Panc1 (cell line): ENCODE measurements at regions not wholly inside any gene's neighbourhood (a gene's known extent, or its start where the extent isn't known, plus 50 kb on each side); places are given as distances from the start of the nearest gene placed in this dataset.

Experiments
- ATAC-seq: fragments of 200-7000 bp; cut with Tn5 transposase; 2 replicates; pipeline ENCODE4 v1.9.1; 2020; ENCODE audit warnings: mild to moderate bottlenecking, moderate library complexity
- BruUV-seq: library from RNA; stranded (reverse); fragments of 400-500 nt; replicated peaks from 2 replicates; lab custom pipeline; 2021; lab: Mats Ljungman, UMichigan
- CTCF ChIA-PET: fragments of 300-600 bp; sonication (Branson Sonifier 250); formaldehyde crosslinking; loops from one replicate; lab custom pipeline; 2022; ENCODE audit warnings: antibody characterized with exemption; lab: Charles Lee
- POLR2A ChIA-PET: fragments of 300-600 bp; sonication (Branson Sonifier 250); formaldehyde crosslinking; loops from one replicate; lab custom pipeline; 2022; ENCODE audit warnings: antibody characterized with exemption; lab: Charles Lee
- DNase-seq: peaks from one replicate; pipeline ENCODE4 v3.0.0-alpha.2; 2010; ENCODE audit warnings: low read depth, low spot score
- H3K27ac ChIP-seq: 2 replicates; pipeline ENCODE4 v1.5.1; 2011; ENCODE audit warnings: mild to moderate bottlenecking, low read length, inconsistent platforms
- H3K27me3 ChIP-seq: fragments of 200-500 bp; sonication (Bioruptor generic); 2 replicates; pipeline ENCODE4 v1.6.0; 2014; ENCODE audit warnings: low read length, inconsistent platforms; ENCODE audit not compliant: control insufficient read depth, insufficient read depth
- H3K36me3 ChIP-seq: fragments of 200-500 bp; sonication (Bioruptor generic); 2 replicates; pipeline ENCODE4 v1.5.1; 2014; ENCODE audit warnings: inconsistent platforms, mild to moderate bottlenecking, low read length, moderate library complexity; ENCODE audit not compliant: control insufficient read depth, insufficient read depth
- H3K4me1 ChIP-seq: 2 replicates; pipeline ENCODE4 v1.5.1; 2011; ENCODE audit warnings: inconsistent platforms, mild to moderate bottlenecking, low read length, moderate library complexity; ENCODE audit not compliant: control insufficient read depth, insufficient read depth
- H3K4me3 ChIP-seq, 2 experiments: 2 replicates each; pipeline ENCODE4 v1.5.1; 2011 to 2012; ENCODE audit warnings: low read depth in 2 of 2, low read length in 2 of 2, mild to moderate bottlenecking in 2 of 2, inconsistent platforms in 1 of 2, moderate library complexity in 1 of 2
- H3K9me3 ChIP-seq: fragments of 200-500 bp; sonication (Bioruptor generic); 2 replicates; pipeline ENCODE4 v1.5.1; 2014; ENCODE audit warnings: low read depth, mild to moderate bottlenecking, inconsistent platforms, low read length, moderate library complexity; ENCODE audit not compliant: control insufficient read depth, insufficient read depth
- CTCF ChIP-seq: fragments of 450-650 bp; IDR thresholded peaks from 2 replicates; pipeline ENCODE4 v1.5.1; 2017; ENCODE audit warnings: mild to moderate bottlenecking
- POLR2AphosphoS5 ChIP-seq: IDR thresholded peaks from 2 replicates; pipeline ENCODE4 v1.6.1; 2012; ENCODE audit warnings: mild to moderate bottlenecking, low read depth, low read length, moderate library complexity
- REST ChIP-seq, 2 experiments: IDR thresholded peaks; 2 replicates each; pipeline ENCODE4 v1.6.1; 2011 to 2012; ENCODE audit warnings: low read depth in 2 of 2, control low read depth in 1 of 2, low read length in 1 of 2, mild to moderate bottlenecking in 1 of 2, moderate library complexity in 1 of 2; ENCODE audit not compliant: insufficient read depth in 1 of 2
- SIN3A ChIP-seq: IDR thresholded peaks from 2 replicates; pipeline ENCODE4 v1.6.1; 2012; ENCODE audit warnings: low read depth, mild to moderate bottlenecking, low read length, moderate library complexity, borderline replicate concordance; ENCODE audit not compliant: insufficient read depth
- TCF7L2 ChIP-seq: IDR thresholded peaks from 2 replicates; pipeline ENCODE4 v1.6.1; 2011; ENCODE audit warnings: mild to moderate bottlenecking, low read depth, low read length, inconsistent platforms
- in situ Hi-C: cut with HindIII; loops from 2 replicates; pipeline ENCODE4 v1.10.0; 2016; ENCODE audit warnings: low sequenced_read_pairs, low pct_unique_long_range_greater_than_20kb
- intact Hi-C: fragments of 100-400 bp; cut with micrococcal nuclease; formaldehyde crosslinking; loops from one replicate; pipeline ENCODE4 v1.10.0; 2022; ENCODE audit not compliant: unreplicated experiment

- H3K36me3 ChIP-seq, result no peaks in the 10 kb centered on the region
- intact Hi-C loops, result no loop called here
- H3K9me3 ChIP-seq, result no peaks in the 10 kb centered on the region
- TF ChIP-seq CTCF (no peak), TCF7L2 (no peak), REST (IDR thresholded peaks at IDR 0.05; ENCODE audit: insufficient read depth in 1 of 2, low read depth in 2 of 2, low read length in 1 of 2) (no peak), SIN3A (no peak), POLR2AphosphoS5 (no peak)
- ATAC-seq (no peak), DNase-seq (no peak)
- no peaks in the 10 kb centered on the region for H3K4me1 ChIP-seq
- BruUV-seq, result no TSS peak
- in situ Hi-C loops, result no loop called here
- ChIA-PET POLR2A (no interaction called here), CTCF (no interaction called here)
- H3K27me3 ChIP-seq, result no peaks in the 10 kb centered on the region
- H3K4me3 ChIP-seq, result no peak overlapping the region
- H3K27ac ChIP-seq, result no peak overlapping the region
These were observed 564.3 kb downstream of the SLITRK5 start for GRCh38 chr13:88235441-88235840.

GRCh38 chr13:88246239-88246638 lies 575.1 kb downstream of the SLITRK5 start:
- DNase-seq, result no peak
- no peak for ATAC-seq
- BruUV-seq, result no TSS peak
- no peaks in the 10 kb centered on the region for H3K27me3 ChIP-seq
- in situ Hi-C loops, result no loop called here
- no peaks in the 10 kb centered on the region for H3K36me3 ChIP-seq
- ChIA-PET POLR2A (no interaction called here), CTCF (no interaction called here)
- intact Hi-C loops, result no loop called here
- no peak overlapping the region for H3K27ac ChIP-seq
- TF ChIP-seq TCF7L2, result no peak
- no peak for TF ChIP-seq SIN3A
- TF ChIP-seq REST (IDR thresholded peaks at IDR 0.05; ENCODE audit: insufficient read depth in 1 of 2, low read depth in 2 of 2, low read length in 1 of 2), result no peak
- TF ChIP-seq CTCF, result no peak
- TF ChIP-seq POLR2AphosphoS5, result no peak
- no peak overlapping the region for H3K4me3 ChIP-seq
- H3K4me1 ChIP-seq, result no peaks in the 10 kb centered on the region
- H3K9me3 ChIP-seq, result no peaks in the 10 kb centered on the region
